ENCODE measurements at regions not wholly inside any gene's neighbourhood (a gene's known extent, or its start where the extent isn't known, plus 50 kb on each side); places are given as distances from the start of the nearest gene placed in this dataset.
"Not testable (repeated sequence)": the region's sequence is repeated elsewhere in the genome, so short reads cannot be mapped to it uniquely, and the experiment has no call there.

DNA sequence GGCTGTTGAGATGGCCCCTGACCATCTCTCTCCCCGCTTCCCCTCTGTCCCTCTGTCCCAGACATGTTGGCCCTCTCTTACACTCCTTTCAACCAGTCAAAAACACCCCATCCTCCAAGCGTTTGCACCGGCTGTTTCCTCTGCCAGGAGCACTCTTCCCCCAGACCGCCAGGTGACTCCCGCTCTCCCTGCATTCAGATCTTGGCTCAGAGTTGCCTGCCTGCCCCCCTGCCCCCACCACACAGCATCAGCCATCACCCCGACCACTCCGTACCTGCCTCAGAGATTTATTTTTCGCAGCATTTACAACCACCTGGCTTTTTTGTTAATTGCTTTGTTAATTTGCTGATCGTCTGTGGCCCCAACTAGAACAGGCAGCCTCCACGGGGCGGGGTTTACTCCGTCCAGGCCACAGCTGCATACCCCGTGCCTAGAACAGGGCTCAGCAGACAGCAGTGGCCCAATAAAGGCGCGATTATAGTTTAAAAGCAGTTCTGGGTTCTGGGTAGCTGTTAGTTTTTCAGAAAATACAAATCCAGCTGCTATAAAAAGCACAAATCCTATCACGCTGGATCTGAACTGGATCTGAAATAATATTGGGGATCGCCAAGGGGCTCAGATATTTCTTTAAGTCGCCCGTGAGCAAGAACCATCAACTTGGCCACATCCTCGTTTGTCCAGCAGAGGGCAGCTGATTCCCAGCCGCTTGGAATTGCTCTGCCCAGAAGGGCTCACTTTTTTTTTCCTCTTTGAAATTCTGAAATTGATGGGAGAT lies 173.6 kb downstream of the IRF8 start:
- DNase-seq (ENCODE audit: insufficient read length, low spot score) (peak; percentile 69), FAIRE-seq (no peak)

DNA sequence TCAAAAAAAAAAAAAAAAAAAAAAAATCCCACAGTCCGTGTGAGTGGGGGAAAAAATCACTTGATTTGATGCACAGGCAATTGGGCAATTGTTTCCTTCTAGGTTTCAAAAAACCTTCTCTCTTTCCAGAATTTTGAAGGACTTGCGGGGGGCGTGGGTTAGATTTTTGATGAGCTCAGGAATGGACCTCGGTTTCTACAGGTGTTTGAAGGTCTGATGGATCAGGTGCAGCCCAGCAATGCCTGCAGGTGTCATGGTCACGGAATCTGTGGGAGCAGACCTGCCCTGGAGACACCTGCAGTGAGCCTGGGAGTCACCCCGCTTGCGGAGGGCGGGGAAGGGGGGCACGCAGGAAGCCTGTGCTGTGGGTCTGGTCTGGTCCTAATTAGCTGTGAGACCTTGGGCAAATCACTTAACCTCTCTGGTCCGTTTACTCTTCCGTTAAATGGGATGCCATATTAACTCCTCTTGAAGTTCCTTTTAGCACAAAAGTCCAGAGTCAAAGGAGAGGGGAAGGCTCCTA lies 174.2 kb downstream of the IRF8 start:
- DNase-seq (ENCODE audit: insufficient read length, low spot score) (no peak), FAIRE-seq (no peak)

DNA sequence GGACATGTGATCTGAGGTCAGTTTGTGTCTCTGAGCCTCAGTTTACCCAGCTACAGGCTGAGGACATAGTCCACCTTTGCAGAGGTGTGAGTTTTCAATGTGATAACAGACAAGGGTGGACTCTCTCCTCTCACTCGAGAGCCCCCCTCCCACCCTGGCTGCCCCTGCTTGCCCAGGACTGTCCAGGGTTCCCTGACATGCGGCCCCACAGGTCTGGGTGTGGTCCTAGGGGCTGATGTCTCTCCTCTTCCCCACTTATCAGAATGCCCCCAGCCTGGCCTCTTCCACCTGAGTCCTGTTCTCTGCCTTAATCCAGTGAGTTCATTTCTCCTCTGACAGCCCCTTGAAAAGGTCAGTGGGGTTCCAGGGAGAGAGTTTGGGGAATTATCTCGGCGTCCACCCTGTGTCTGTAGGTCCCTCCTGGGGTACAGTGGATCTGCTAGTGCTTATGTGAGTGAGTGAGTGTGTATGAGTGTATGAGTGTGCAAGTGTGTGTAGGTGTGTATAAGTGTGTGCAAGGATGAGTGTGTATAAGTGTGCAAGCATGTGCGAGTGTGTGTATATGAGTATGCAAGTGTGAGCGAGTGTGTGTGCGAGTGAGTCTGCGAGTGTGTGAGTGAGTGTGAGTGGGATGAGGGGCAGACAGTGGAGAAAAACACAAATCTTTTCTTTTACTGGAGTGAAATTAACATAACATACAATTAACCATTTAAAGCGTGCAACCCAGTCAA lies 175.0 kb downstream of the IRF8 start:
- DNase-seq (ENCODE audit: insufficient read length, low spot score) (no peak), FAIRE-seq (peak; percentile 89)

DNA sequence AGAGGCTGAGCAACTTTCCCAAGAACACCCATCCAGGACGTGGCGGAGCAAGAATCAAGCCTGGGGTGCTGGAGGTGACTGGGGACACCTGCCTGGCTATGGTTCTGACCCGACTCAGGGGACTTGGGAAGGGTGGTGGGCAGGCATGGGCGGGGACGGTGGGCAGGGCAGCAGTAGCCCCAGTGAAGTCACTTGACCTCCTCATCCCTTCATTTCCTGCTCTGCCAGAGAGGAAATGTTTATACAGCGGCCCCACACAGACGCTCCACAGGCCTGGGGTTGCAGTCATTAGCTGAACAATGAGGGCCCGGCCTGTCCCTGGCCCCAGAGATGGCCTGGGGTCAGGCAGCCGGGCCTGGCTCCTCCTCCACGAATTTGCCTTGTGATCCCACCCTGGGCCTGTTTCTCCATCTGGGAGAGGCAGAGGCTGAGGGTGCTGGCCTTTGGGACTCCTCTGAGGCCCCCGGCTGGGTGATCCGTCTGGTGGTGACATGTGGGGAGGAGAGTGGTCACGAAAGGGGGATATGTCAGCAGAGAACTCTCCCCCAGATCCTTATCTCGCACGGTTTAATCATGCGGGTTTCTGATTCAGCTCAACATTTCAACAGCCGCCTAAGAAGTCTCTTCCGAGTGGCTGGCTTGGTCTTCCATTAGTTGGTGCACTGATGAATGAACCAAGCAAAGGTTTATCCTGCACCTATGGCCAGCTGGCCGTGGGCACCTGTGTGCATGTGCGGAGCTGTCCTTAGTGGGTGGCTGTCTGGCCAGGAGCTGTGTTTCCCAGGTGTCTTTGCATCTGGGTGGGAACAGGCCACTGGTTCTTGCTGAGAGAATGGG lies 175.9 kb downstream of the IRF8 start:
- DNase-seq (ENCODE audit: insufficient read length, low spot score), result no peak
- peak; percentile 44 for FAIRE-seq

DNA sequence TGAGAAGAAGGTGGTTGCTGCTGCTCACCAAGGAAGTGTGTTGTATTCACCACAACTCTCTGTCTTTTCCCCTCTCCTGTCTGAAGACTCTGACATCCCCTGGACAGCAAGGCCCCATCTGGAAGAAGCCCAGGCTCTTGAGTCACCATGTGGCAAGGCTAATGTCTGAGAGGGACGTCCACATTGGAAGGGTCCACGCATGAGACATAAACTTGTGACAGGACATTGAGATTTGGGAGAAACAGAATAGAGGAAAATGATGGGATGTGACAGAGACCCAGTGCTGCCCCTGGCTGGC lies 176.5 kb downstream of the IRF8 start:
- FAIRE-seq, result no peak

DNA sequence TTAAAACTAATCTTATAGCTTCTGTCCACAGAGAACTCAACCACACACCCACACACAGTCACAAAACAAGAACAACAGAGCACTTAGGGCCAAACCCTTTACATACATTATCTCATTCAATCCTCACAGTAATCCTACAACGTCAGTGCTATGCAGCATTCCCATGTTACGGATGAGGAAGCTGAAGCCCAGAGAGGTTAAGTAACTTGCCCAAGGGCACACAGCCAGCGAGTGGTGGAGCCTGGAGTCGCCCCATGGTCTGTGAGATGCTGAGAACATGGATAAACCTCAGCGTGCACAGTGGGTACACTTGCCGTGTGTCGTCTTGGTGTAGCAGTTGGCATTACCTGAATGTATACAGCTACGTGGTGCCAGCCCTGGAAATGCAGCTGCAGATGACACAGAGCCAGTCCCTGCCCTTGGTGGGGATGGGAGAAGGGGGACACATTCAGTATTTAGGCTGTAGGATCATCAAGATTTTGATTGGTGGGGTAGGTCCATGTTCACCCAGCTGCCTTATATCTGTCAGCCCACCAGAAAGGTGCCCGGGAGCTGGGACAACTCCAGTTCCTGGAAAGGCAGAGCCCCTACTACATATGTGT lies 177.0 kb downstream of the IRF8 start:
- FAIRE-seq (peak; percentile 68), DNase-seq (ENCODE audit: insufficient read length, low spot score) (no peak)

More for the DNA sequence above, 176.5 kb downstream of the IRF8 start:
- no peak for DNase-seq (ENCODE audit: insufficient read length, low spot score)

DNA sequence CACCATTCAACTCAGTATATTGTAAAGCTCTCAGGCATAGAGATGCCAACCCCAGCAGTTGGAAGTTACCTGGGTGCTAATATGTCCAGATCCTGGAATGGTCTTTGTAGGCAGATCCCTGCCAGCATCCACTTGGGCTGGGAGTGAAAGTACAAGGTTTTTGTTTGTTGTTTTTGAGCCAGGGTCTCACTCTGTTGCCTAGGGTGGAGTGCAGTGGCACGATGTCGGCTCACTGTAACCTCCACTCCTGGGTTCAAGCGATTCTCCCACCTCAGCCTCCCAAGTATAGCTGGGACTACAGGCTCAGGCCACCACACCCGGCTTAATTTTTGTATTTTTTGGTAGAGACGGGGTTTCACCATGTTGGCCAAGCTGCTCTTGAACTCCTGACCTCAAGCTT lies 177.6 kb downstream of the IRF8 start:
- DNase-seq (ENCODE audit: insufficient read length, low spot score), result no peak
- no peak for FAIRE-seq

DNA sequence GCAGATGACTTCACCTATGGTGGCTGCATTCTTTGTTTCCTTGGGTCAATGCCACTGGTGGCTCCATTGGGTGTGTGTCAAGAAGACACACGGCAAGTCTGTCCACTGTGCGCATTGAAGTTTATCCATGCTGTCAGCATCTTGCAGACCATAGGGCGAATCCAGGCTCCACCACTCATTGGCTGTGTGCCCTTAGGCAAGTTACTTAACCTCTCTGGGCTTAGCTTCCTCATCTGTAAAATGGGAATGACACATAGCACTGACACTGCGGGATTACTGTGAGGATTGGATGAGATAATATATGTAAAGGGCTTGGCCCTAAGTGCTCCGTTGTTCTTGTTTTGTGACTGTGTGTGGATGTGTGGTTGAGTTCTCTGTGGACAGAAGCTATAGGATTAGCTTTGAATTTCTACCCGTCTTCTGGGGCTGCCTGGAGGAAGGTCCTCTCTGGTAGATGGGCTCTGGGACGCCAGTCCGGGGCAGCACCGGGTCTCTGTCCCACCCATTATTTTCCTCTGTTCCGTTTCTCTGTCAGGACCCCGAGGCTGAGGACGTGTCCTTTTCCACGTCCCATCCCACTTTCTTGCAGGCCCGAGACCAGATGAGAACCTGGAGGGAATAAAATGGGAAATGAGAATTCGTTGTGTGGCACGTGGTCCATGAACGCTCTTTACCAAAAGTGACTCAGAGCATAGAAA lies 178.4 kb downstream of the IRF8 start:
- no peak for DNase-seq (ENCODE audit: insufficient read length, low spot score)
- no peak for FAIRE-seq

DNA sequence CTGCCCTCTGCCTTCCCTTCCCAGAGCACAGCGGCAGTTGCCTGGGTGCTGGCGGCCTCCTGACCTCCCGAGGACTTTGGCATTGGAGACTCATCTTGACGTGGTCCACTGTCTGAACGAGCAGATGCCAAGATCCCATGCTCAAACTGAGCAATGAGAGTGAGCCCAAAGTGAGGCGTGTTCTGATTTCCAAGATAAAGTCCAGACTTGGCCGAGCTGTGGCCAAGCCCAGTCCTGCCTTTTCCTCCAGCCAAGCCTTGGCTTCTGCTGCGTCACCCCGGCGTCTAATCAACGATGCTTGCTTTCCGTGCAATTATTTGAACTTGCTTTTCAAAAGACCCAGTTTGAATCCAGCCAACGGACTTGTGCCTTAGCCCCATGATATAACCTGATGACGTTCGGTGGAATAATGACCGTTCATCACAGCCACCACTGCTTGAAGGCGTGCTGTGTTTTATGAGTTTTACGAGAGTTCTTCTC lies 179.2 kb downstream of the IRF8 start:
- DNase-seq (ENCODE audit: insufficient read length, low spot score) (no peak), FAIRE-seq (no peak)

DNA sequence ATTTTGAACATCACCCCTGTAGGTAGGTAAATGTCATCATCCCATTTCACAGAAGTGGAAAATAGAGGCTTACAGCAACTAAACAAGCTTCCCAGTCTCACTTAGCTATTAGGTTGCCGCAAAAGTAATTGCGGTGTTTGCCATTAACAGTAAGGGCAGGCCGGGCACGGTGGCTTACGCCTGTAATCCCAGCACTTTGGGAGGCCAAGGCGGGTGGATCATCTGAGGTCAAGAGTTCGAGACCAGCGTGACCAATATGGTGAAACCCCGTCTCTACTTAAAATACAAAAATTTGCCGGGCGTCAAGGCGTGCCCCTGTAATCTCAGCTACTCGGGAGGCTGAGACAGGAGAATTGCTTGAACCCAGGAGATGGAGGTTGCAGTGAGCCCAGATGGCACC lies 179.7 kb downstream of the IRF8 start:
- not testable (repeated sequence) for FAIRE-seq; DNase-seq (ENCODE audit: insufficient read length, low spot score)

DNA sequence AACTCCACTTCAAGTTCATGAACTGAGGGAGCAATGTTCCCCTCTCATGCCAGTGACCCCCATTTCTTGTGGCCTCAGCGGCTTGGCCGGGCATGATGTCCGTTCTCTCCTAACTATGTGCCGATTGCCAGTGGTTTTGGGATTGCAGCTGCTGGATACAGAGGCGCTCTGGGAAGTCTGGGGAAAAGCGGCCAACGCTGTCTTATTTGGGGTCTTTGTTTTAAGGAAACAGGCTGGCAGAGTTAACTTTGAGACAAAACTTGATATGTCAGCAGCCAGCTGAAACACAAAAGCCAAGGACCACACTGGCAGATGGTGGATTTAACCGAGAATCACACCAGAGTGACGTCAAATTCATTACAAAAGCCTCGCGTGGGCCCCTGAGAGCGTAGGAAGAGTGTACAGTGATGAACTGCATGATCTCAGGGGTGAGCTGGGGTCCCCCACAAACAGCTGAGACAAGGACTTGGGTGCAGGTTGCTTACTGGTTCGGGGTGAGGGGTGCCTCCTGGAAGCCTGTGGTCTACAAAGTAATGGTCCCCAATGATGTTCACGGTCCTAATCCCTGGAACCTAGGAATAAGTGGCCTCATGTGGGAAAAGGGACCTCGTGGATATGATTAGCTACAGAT lies 180.4 kb downstream of the IRF8 start:
- DNase-seq (ENCODE audit: insufficient read length, low spot score) (no peak), FAIRE-seq (no peak)

DNA sequence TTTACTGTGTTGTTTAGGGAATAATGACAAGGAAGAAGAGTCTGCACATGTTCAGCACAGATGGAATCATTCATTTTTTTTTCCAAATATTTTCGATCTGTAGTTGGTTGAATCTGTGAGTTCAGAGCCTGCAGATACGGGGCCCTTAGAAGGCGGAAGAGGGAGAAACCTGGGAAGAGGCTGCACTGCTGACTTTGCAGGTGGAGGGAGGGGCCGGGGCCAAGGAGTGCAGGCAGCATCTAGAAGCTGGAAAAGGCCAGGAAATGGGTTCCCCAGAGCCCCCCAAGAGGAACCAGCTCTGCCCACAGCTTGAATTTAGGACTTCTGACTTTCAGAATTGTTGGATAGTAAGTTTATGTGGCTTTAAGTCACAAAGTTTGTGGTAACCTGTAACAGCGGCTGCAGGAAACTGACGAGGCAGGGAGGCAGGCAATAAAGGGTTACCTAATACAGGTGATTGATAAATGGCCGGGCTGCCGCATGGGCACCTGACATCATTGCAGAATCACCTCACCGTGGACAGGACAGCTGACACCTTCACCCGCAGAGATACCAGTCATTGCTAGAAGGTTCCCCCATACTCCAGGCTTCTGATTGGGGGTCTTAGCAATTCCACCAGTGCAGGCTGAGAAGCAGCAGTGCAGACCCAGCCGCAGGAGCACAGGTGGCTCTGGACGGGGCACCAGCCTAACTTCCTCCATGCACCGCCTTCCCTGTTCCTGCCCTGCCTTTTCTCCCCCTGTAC lies 181.3 kb downstream of the IRF8 start:
- DNase-seq (ENCODE audit: insufficient read length, low spot score) (no peak), FAIRE-seq (no peak)

DNA sequence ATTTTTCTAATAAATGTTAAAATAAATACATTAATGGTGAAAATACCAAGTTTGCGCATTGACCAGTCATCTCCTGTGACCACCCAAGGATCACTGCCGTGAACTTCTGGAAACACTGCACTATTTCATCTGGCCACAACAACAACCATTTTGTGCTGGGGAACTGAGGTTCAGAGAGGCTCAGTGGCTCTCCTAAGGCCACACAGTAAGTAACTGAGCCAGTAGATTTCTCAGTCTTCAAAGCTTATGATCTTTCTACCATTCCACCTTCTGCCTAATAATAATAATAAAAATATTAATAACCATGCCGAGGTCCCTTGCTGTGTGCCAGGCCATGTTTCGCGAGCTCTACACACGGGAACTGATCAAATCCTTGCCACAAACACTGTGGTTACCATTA lies 182.0 kb downstream of the IRF8 start:
- FAIRE-seq (no peak), DNase-seq (ENCODE audit: insufficient read length, low spot score) (no peak)

DNA sequence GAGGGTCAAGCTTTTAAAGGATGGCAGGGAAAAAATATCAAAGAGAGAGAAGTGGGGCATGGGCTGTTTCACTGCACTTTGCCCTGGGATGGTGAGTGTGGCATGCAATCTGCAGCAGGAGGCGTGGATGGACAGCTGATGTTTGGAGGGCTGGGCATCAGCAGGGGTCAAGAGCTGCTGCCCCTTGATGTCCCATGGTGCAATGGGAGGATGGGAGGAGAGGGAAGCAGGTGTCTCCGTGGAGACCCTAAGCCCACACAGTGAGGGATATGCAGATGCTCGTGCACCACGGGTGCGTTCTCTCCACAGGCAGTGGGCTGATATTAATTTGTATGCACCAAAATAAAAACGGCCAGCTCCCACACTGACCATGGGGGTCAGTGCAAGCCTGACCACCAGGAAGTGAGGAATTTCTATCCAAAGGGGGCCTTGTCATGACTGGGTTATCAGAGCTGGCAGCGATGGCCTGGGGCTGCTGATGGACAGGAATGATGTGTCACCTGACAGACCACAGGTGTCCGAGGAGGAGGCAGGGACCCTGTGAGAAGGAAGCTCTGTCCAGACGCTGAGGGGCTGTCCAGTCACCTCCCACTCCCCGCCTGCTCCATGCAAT lies 183.6 kb downstream of the IRF8 start:
- no peak for DNase-seq (ENCODE audit: insufficient read length, low spot score)
- FAIRE-seq, result no peak

DNA sequence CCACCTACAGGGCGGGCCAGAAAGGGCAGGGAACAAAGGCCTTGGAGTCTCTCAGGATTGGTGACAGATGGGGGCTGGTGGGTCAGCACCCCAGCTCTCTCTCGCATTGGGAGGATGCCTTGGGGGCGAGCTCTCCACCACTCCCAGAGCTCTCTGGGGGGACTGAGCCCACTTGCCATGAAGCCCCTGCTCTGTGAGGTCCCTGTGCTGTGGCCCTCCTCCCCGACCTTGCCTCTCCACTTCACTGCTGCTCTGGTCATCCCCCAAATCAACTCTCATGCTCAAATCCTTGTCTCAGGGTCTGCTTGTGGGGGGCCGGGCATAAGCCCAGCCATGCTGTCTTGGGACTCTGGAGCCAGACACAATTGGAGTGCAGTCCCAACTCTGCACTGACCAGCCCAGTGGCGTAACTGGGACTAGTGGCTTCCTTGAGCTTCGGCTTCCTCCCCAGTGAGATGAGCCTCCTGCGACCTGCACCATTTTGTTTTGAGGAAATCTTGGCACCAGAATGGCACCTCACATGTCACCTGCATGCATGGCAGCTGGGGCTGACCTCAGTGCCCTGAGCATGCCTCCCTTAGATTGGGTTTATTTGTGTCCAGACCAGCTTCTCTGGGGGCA lies 184.5 kb downstream of the IRF8 start:
- no peak for FAIRE-seq

DNA sequence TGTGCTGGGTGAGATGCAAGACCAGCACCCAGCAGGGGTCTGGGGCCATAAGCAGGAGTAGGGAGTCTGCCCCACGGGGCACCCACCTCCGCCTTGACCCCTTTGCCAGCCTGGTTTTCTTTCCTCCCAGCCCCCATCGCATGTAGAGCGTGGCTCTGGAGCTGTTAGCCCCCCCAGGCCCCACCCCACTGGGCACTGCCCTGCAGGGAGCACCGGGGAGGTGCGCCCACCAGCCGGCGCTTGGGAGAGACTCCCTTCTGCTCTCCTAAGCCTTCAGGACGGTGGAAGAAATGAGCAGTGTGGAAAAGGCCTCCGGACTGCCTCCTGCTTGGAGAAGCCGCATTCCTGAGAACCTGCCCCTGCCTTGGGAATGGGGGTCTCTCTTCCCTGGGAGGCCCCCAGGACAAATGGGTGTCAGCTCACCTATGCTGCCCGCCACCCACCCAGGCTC lies 186.2 kb downstream of the IRF8 start:
- no peak for FAIRE-seq
- DNase-seq (ENCODE audit: insufficient read length, low spot score), result no peak

More for the DNA sequence above, 184.5 kb downstream of the IRF8 start:
- DNase-seq (ENCODE audit: insufficient read length, low spot score), result no peak

DNA sequence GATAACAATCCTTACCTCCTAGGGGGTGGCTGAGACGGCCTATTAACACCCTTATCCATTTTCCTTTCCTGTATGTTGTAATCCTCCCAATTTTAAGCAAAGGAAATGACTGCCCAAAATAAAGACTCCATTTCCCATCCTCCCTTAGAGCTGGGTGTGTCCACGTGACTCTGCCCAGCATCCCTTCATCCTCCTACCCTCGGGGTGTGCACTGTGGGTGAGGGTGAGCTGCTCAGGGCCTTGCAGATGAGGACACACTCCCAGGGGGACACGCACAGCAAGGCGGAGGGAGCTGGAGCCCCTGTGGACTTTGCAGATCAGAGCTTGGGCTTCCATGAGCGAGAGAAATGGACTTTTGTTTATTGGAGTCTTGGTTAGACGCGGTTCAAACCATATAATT lies 186.8 kb downstream of the IRF8 start:
- no peak for DNase-seq (ENCODE audit: insufficient read length, low spot score)
- FAIRE-seq, result no peak

DNA sequence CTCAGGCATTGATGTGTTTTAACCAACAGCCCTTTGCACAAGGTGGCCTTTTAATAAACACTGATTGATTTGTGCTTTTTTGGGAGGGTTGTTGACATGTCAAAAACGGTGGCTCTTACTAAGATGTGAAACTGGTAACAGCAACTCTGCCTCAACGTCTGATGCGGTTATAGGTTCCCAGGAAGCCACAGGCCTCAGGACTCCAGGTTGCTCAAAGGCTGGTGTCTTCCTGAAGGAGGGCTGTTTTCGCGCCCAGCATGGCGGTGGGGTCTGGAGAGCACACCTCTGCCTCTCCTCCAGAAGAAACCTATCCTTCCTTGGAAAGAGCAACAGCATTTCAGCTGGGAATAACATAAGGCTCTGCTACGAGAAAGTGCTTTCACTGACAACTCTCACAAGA lies 187.5 kb downstream of the IRF8 start:
- DNase-seq (ENCODE audit: insufficient read length, low spot score) (no peak), FAIRE-seq (no peak)
